H1 (cell line): ENCODE measurements at regions not wholly inside any gene's neighbourhood (a gene's known extent, or its start where the extent isn't known, plus 50 kb on each side); places are given as distances from the start of the nearest gene placed in this dataset.

Source experiments
- CTCF ChIA-PET: fragments of 300-600 bp; sonication (Branson Sonifier 250); formaldehyde crosslinking; loops from one replicate; lab custom pipeline; 2021; ENCODE audit not compliant: partially characterized antibody; lab: Charles Lee
- POLR2A ChIA-PET: fragments of 300-600 bp; sonication (Branson Sonifier 250); formaldehyde crosslinking; loops from one replicate; lab custom pipeline; 2021; ENCODE audit warnings: inconsistent platforms; ENCODE audit not compliant: partially characterized antibody; lab: Charles Lee
- DNase-seq, 2 experiments: peaks; one replicate each; pipeline versions ENCODE4 v3.0.0 to v3.0.0-alpha.2; 2010 to 2022; ENCODE audit warnings: low spot score in 2 of 2, low read depth in 1 of 2, mixed read lengths in 1 of 2
- FAIRE-seq: peaks from 2 replicates; lab custom pipeline; 2011; peaks lifted over from hg19 to GRCh38; lab: Jason Lieb, UNC
- H2AFZ ChIP-seq: 2 replicates; pipeline ENCODE4 v1.8.1; 2012; ENCODE audit warnings: low read length, inconsistent platforms
- H2AK5ac ChIP-seq: 2 replicates; pipeline ENCODE4 v1.6.1; 2013; ENCODE audit warnings: low read depth, low read length
- H2BK120ac ChIP-seq: replicated peaks from 2 replicates; pipeline ENCODE3; 2013; ENCODE audit warnings: low read depth, low read length, inconsistent platforms
- H2BK12ac ChIP-seq: 2 replicates; pipeline ENCODE4 v1.6.1; 2013; ENCODE audit warnings: low read depth, low read length
- H2BK15ac ChIP-seq: 2 replicates; pipeline ENCODE4 v1.6.1; 2013; ENCODE audit warnings: low read length
- H2BK20ac ChIP-seq: 2 replicates; pipeline ENCODE4 v1.6.1; 2013; ENCODE audit warnings: low read length
- H2BK5ac ChIP-seq: 2 replicates; pipeline ENCODE4 v1.6.1; 2013; ENCODE audit warnings: low read depth, low read length
- H3K14ac ChIP-seq: 2 replicates; pipeline ENCODE4 v1.6.1; 2013; ENCODE audit warnings: inconsistent platforms; ENCODE audit not compliant: insufficient read length
- H3K18ac ChIP-seq: 2 replicates; pipeline ENCODE4 v1.6.1; 2013; ENCODE audit warnings: low read length; ENCODE audit errors: extremely low read depth
- H3K23ac ChIP-seq: 2 replicates; pipeline ENCODE4 v1.6.1; 2013; ENCODE audit warnings: inconsistent platforms; ENCODE audit not compliant: insufficient read length
- H3K23me2 ChIP-seq: 2 replicates; pipeline ENCODE4 v1.6.1; 2013; ENCODE audit warnings: low read depth, low read length
- H3K27ac ChIP-seq: 2 replicates; pipeline ENCODE4 v1.6.1; 2011; ENCODE audit warnings: low read depth, low read length, inconsistent platforms
- H3K27me3 ChIP-seq, 4 experiments: replicated peaks in 1 of 4; 1 replicate in 1 of 4; 2 replicates in 3 of 4; pipeline versions ENCODE4 v1.6.1 to v1.8.1; 2011 to 2013; ENCODE audit warnings: low read length in 3 of 4, mild to moderate bottlenecking in 3 of 4, inconsistent platforms in 2 of 4, mixed read lengths in 2 of 4, moderate library complexity in 1 of 4; ENCODE audit not compliant: control insufficient read depth in 3 of 4, insufficient read depth in 3 of 4; ENCODE audit errors: extremely low read depth in 1 of 4
- H3K36me3 ChIP-seq, 4 experiments: 2 replicates each; pipeline versions ENCODE4 v1.6.1 to v1.8.1; 2011 to 2013; ENCODE audit warnings: mild to moderate bottlenecking in 4 of 4, low read length in 3 of 4, moderate library complexity in 2 of 4, control low read depth in 1 of 4, inconsistent platforms in 1 of 4; ENCODE audit not compliant: insufficient read depth in 4 of 4, control insufficient read depth in 2 of 4
- H3K4ac ChIP-seq: replicated peaks from 2 replicates; pipeline ENCODE3; 2013; ENCODE audit warnings: low read length, low read depth, mixed read lengths, inconsistent platforms; ENCODE audit not compliant: insufficient read length
- H3K4me1 ChIP-seq, 4 experiments: replicated peaks in 1 of 4; 1 replicate in 1 of 4; 2 replicates in 3 of 4; pipeline versions ENCODE4 v1.6.1 to v1.8.1; 2011 to 2013; ENCODE audit warnings: low read length in 3 of 4, inconsistent platforms in 2 of 4, mixed read lengths in 1 of 4; ENCODE audit not compliant: insufficient read depth in 4 of 4, control insufficient read depth in 3 of 4
- H3K4me2 ChIP-seq, 2 experiments: 2 replicates each; pipeline versions ENCODE4 v1.6.1 to v1.8.1; 2011 to 2013; ENCODE audit warnings: low read depth in 2 of 2, low read length in 2 of 2, control low read depth in 1 of 2, inconsistent platforms in 1 of 2, mild to moderate bottlenecking in 1 of 2; ENCODE audit not compliant: insufficient read depth in 1 of 2
- H3K4me3 ChIP-seq, 4 experiments: fragments of 200-600, 300-600 bp in 1 of 4; sonication (generic), shearing (Covaris generic), sonication (Bioruptor Twin) in 1 of 4; 2 replicates each; pipeline versions ENCODE4 v1.5.1 to v1.8.1; 2011 to 2016; ENCODE audit warnings: low read length in 4 of 4, low read depth in 3 of 4, control low read depth in 2 of 4, inconsistent platforms in 2 of 4, mild to moderate bottlenecking in 2 of 4, mixed read lengths in 1 of 4, moderate library complexity in 1 of 4; ENCODE audit not compliant: insufficient read depth in 2 of 4; ENCODE audit errors: extremely low read depth in 1 of 4
- H3K56ac ChIP-seq: replicated peaks from 2 replicates; pipeline ENCODE3; 2013; ENCODE audit warnings: low read depth, mild to moderate bottlenecking, mixed read lengths, low read length, inconsistent platforms; ENCODE audit not compliant: insufficient read length
- H3K79me1 ChIP-seq: 2 replicates; pipeline ENCODE4 v1.6.1; 2013; ENCODE audit warnings: low read depth, low read length, control low read depth
- H3K79me2 ChIP-seq, 2 experiments: 2 replicates each; pipeline versions ENCODE4 v1.6.1 to v1.8.1; 2012 to 2013; ENCODE audit warnings: low read length in 2 of 2, mild to moderate bottlenecking in 2 of 2, inconsistent platforms in 1 of 2; ENCODE audit not compliant: insufficient read depth in 2 of 2, control insufficient read depth in 1 of 2
- H3K9ac ChIP-seq, 4 experiments: replicated peaks in 1 of 4; 1 replicate in 1 of 4; 2 replicates in 3 of 4; pipeline versions ENCODE4 v1.6.1 to v1.8.1; 2011 to 2013; ENCODE audit warnings: low read depth in 3 of 4, low read length in 3 of 4, control low read depth in 2 of 4, mild to moderate bottlenecking in 2 of 4, moderate library complexity in 2 of 4, inconsistent platforms in 1 of 4; ENCODE audit errors: extremely low read depth in 1 of 4
- H3K9me3 ChIP-seq, 2 experiments: 2 replicates each; pipeline versions ENCODE4 v1.6.1 to v1.8.1; 2012 to 2013; ENCODE audit warnings: mild to moderate bottlenecking in 2 of 2, moderate library complexity in 2 of 2, control low read depth in 1 of 2, inconsistent platforms in 1 of 2, low read depth in 1 of 2, low read length in 1 of 2, mixed read lengths in 1 of 2; ENCODE audit not compliant: insufficient read depth in 2 of 2
- H4K20me1 ChIP-seq, 2 experiments: replicated peaks in 1 of 2; 2 replicates each; pipeline versions ENCODE3 to v1.8.1; 2011 to 2013; ENCODE audit warnings: inconsistent platforms in 2 of 2, low read length in 2 of 2, mild to moderate bottlenecking in 1 of 2; ENCODE audit not compliant: insufficient read depth in 2 of 2, control insufficient read depth in 1 of 2
- H4K5ac ChIP-seq: 2 replicates; pipeline ENCODE4 v1.6.1; 2013; ENCODE audit warnings: low read length, low read depth, mixed read lengths, inconsistent platforms; ENCODE audit not compliant: insufficient read length
- H4K8ac ChIP-seq: 2 replicates; pipeline ENCODE4 v1.8.0; 2013; ENCODE audit warnings: mild to moderate bottlenecking, moderate library complexity, low read length, inconsistent platforms; ENCODE audit not compliant: insufficient read depth; ENCODE audit errors: extremely low read depth
- H4K91ac ChIP-seq: replicated peaks from 2 replicates; pipeline ENCODE3; 2013; ENCODE audit warnings: low read length, mixed read lengths, inconsistent platforms; ENCODE audit not compliant: insufficient read length
- CBX5 ChIP-seq: fragments of 300-800, 300-1000 bp; sonication (generic); IDR thresholded peaks from 2 replicates; pipeline ENCODE4 v1.7.1; 2016; ENCODE audit warnings: antibody characterized with exemption, low read length, low read depth
- CBX8 ChIP-seq: fragments of 300-800, 300-1000 bp; sonication (generic); IDR thresholded peaks from 2 replicates; pipeline ENCODE4 v1.7.1; 2016; ENCODE audit warnings: low read depth, low read length, borderline replicate concordance
- JUN ChIP-seq: IDR thresholded peaks from 2 replicates; pipeline ENCODE4 v1.6.1; 2011; ENCODE audit warnings: low read depth, mild to moderate bottlenecking, improper control_type of control experiment, low read length
- KDM4A ChIP-seq: IDR thresholded peaks from one replicate; pipeline ENCODE4 v1.7.1; 2012; ENCODE audit warnings: low read depth, mild to moderate bottlenecking, moderate library complexity, low read length, inconsistent platforms; ENCODE audit not compliant: severe bottlenecking
- POLR2A ChIP-seq, 2 experiments: IDR thresholded peaks; 1 replicate in 1 of 2; 2 replicates in 1 of 2; pipeline ENCODE4 v1.6.1; 2011; ENCODE audit warnings: low read depth in 2 of 2, low read length in 2 of 2, mild to moderate bottlenecking in 2 of 2; ENCODE audit errors: control extremely low read depth in 1 of 2
- POLR2AphosphoS5 ChIP-seq: IDR thresholded peaks from 2 replicates; pipeline ENCODE4 v1.6.1; 2011; ENCODE audit warnings: low read depth, low read length
- POU5F1 ChIP-seq: IDR thresholded peaks from 2 replicates; pipeline ENCODE4 v1.6.1; 2011; ENCODE audit warnings: low read depth, mild to moderate bottlenecking, low read length, moderate library complexity
- RAD21 ChIP-seq, 2 experiments: IDR thresholded peaks in 1 of 2; conservative IDR thresholded peaks in 1 of 2; 2 replicates each; pipeline ENCODE4 v1.6.1; 2011; ENCODE audit warnings: low read depth in 2 of 2, low read length in 2 of 2, improper control_type of control experiment in 1 of 2, inconsistent platforms in 1 of 2, mild to moderate bottlenecking in 1 of 2, moderate library complexity in 1 of 2
- YY1 ChIP-seq: IDR thresholded peaks from 2 replicates; pipeline ENCODE4 v1.6.1; 2011; ENCODE audit warnings: low read depth, mild to moderate bottlenecking, low read length
- WGBS, 2 experiments: shearing (Covaris generic) in 1 of 2; methylation state at CpG; one replicate each; pipeline versions ENCODE4 v1.1.6 to v1.1.7; 2013 to 2015; ENCODE audit warnings: low lambda C conversion rate in 2 of 2, mixed read lengths in 2 of 2, inconsistent platforms in 1 of 2, low coverage in 1 of 2, missing lambda C conversion rate in 1 of 2; ENCODE audit not compliant: insufficient replicate concordance in 2 of 2, insufficient coverage in 1 of 2, insufficient read length in 1 of 2; ENCODE audit errors: extremely low coverage in 1 of 2, missing lambda C conversion rate in 1 of 2; 5-methylcytosine and 5-hydroxymethylcytosine counted together

- H2BK20ac ChIP-seq = no peak overlapping the region
- H3K27ac ChIP-seq = no peak overlapping the region
- H4K5ac ChIP-seq = no peak overlapping the region
- TF ChIP-seq JUN (no peak), POU5F1 (no peak), POLR2A (IDR thresholded peaks at IDR 0.05; ENCODE audit: control extremely low read depth in 1 of 2, low read depth in 2 of 2, low read length in 2 of 2) (no peak), RAD21 (IDR thresholded peaks at IDR 0.05 in 1 of 2, conservative IDR thresholded peaks at IDR 0.05 in 1 of 2; ENCODE audit: low read depth in 2 of 2, low read length in 2 of 2) (no peak), KDM4A (no peak), CBX8 (no peak), YY1 (no peak), POLR2AphosphoS5 (no peak), CBX5 (no peak)
- 21% methylated on average over 1 of the region's 1 CpG; no CpG with 5 or more reads in 1 of the 2 experiments for WGBS, 2 experiments
- no peak overlapping the region for H4K91ac ChIP-seq
- H3K79me1 ChIP-seq = no peaks in the 10 kb centered on the region
- H3K9me3 ChIP-seq = no peaks in the 10 kb centered on the region
- no peak for FAIRE-seq
- no peak overlapping the region for H3K9ac ChIP-seq
- H3K4me3 ChIP-seq = no peak overlapping the region
- H3K36me3 ChIP-seq = no peaks in the 10 kb centered on the region
- no peak overlapping the region for H2BK120ac ChIP-seq
- no peak overlapping the region for H3K23ac ChIP-seq
- DNase-seq = no peak
- no peak overlapping the region for H3K4me2 ChIP-seq
- no peak overlapping the region for H2BK5ac ChIP-seq
- no peak overlapping the region for H2BK15ac ChIP-seq
- H3K23me2 ChIP-seq = no peaks in the 10 kb centered on the region
- ChIA-PET POLR2A (no interaction called here), CTCF (interaction anchor here (0.6 to 4.6 kb wide), 17 partner anchors 11 to 303 kb away, joined by 3 to 36 read pairs (median 4); no protein-coding TSS in a partner anchor)
- no peaks in the 10 kb centered on the region for H4K20me1 ChIP-seq
- H3K27me3 ChIP-seq = no peaks in the 10 kb centered on the region; a peak in 2 of 7 replicates
- H2AK5ac ChIP-seq = no peak overlapping the region
- no peaks in the 10 kb centered on the region for H3K79me2 ChIP-seq
- H3K56ac ChIP-seq = no peak overlapping the region
- H3K14ac ChIP-seq = no peak overlapping the region
- peaks cover 0 to 2% (median under 1%) of the 10 kb centered on the region in 4 experiments; a peak in 1 of 7 replicates for H3K4me1 ChIP-seq
- H2BK12ac ChIP-seq = no peak overlapping the region
- H4K8ac ChIP-seq = no peak overlapping the region
- H3K18ac ChIP-seq = no peak overlapping the region
- H2AFZ ChIP-seq = no peak overlapping the region
- H3K4ac ChIP-seq = no peak overlapping the region
Observed at GRCh38 chr1:157193219-157193618, 55.0 kb upstream of the ETV3 start.
